Heart right ventricle (tissue), 16 donors: ENCODE measurements at regions not wholly inside any gene's neighbourhood (a gene's known extent, or its start where the extent isn't known, plus 50 kb on each side); places are given as distances from the start of the nearest gene placed in this dataset.

Experiments used
- ATAC-seq, 8 donors: fragments of 200-7000 bp; cut with Tn5 transposase; one replicate each; pipeline ENCODE4 v1.9.1; 2020; ENCODE audit warnings: mild to moderate bottlenecking in 8 of 8, moderate library complexity in 8 of 8, moderate number of reproducible peaks in 1 of 8
- DNase-seq, 2 donors: peaks; one replicate each; pipeline ENCODE4 v3.0.0-alpha.2; 2020
- H3K27ac ChIP-seq, 10 donors: fragments of 200-600 bp; sonication (generic) in 2 of 10; one replicate each; pipeline versions ENCODE4 v1.5.0 to v1.8.0; 2020 to 2022; ENCODE audit warnings: mild to moderate bottlenecking in 3 of 10
- H3K27me3 ChIP-seq, 7 donors: fragments of 200-600 bp; one replicate each; pipeline ENCODE4 v1.8.0; 2021 to 2022; ENCODE audit warnings: mild to moderate bottlenecking in 2 of 7
- H3K36me3 ChIP-seq, 9 donors: fragments of 200-600 bp; sonication (generic) in 1 of 9; one replicate each; pipeline versions ENCODE4 v1.5.0 to v1.8.0; 2020 to 2022; ENCODE audit warnings: mild to moderate bottlenecking in 2 of 9
- H3K4me1 ChIP-seq, 9 donors: fragments of 200-600 bp; sonication (generic) in 1 of 9; one replicate each; pipeline versions ENCODE4 v1.5.0 to v1.8.0; 2020 to 2022; ENCODE audit warnings: mild to moderate bottlenecking in 4 of 9
- H3K4me3 ChIP-seq, 10 donors: fragments of 200-600 bp; sonication (generic) in 2 of 10; one replicate each; pipeline versions ENCODE4 v1.5.0 to v1.8.0; 2020 to 2022; ENCODE audit warnings: mild to moderate bottlenecking in 7 of 10, moderate library complexity in 2 of 10
- H3K9me3 ChIP-seq, 11 donors: fragments of 200-600 bp in 10 of 11; sonication (generic) in 2 of 11; one replicate each; pipeline versions ENCODE4 v1.5.0 to v1.8.0; 2013 to 2022; ENCODE audit warnings: mild to moderate bottlenecking in 2 of 11, control low read depth in 1 of 11, moderate library complexity in 1 of 11
- WGBS, 2 donors: extraction: QIAGEN DNeasy Blood & Tissue Kit; methylation state at CpG; one replicate each; pipeline ENCODE4 v1.1.7; 2013; ENCODE audit warnings: inconsistent platforms in 1 of 2; 5-methylcytosine and 5-hydroxymethylcytosine counted together
- intact Hi-C, 10 donors: fragments of 100-400 bp; cut with DNase I; formaldehyde crosslinking; loops; one replicate each; pipeline versions ENCODE4 v1.11.1 to v1.14.2; 2022
- TF ChIP-seq, protein P1 (sequence below), 9 donors: fragments of 200-600 bp; sonication (generic) in 2 of 9; IDR thresholded peaks; one replicate each; pipeline versions ENCODE4 v1.5.0 to v1.8.0; 2021 to 2022; ENCODE audit warnings: antibody characterized with exemption in 9 of 9, mild to moderate bottlenecking in 5 of 9, moderate library complexity in 1 of 9
- donor health status: Arrhythmogenic right ventricular cardiomyopathy.
- donor health status: ischemic (EF 13 %, LVEDD 7.1; RV severe dilation, severe dysfunction).
- donor health status: healthy with polysubstance abuse.
- donor health status: DM: no; HTN: yes; CAD: no.
- donor health status: DM: no; HTN: no; CAD: no.
- donor health status: ischemic (EF 25% LVEDD 6.9; RV normal size, moderate dysfunction).
- donor health status: ischemic (EF 25% LVEDD 5.7; RV mildly dilated, moderate dysfunction).
- donor health status: healthy.
- donor health status: DM: yes; HTN: yes; CAD: no.
- donor health status: Ischemic cardiomyopathy.
- donor health status: ischemic (EF 35%, LVEDD 5.7; RV mildly dilated, moderate dysfunction).
- donor health status: nonischemic (EF 11% LVEDD 7.7; RV severe dilation, severe dysfunction).
- donor health status: DM: yes; HTN: yes; CAD: no.
- donor health status: PGD.
- donor health status: ischemic (EF 29% LVEDD 5.4; RV normal size, mild dysfunction).
- donor health status: nonischemic (EF 23%, LVEDD 6.1; RV moderate dilation, normal function).

DNA sequence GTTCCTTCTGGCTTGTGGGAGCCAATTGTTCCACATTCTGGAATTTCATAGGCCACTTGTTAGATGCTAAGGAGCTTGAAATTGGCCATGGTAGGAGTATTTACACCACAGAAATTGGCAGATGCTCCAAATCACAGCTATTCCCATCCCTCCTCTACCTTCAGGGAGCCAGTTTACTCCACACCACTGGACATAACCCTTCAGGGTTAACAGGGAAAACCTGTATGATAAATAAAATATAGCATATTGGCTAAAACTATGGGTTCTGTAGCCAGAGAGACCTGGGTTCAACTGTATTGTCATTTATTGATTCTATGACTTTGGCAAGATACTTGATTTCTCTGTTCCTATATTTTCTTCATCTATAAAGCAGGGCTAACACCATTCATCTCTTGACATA is 384.2 kb upstream of the PROK2 start:
- no peaks in the 10 kb centered on the region for H3K27me3 ChIP-seq
- H3K4me1 ChIP-seq = peaks cover 0 to 29% (median 12%) of the 10 kb centered on the region in 9 donors
- no peak overlapping the region for H3K27ac ChIP-seq
- TF ChIP-seq, protein P1, sequence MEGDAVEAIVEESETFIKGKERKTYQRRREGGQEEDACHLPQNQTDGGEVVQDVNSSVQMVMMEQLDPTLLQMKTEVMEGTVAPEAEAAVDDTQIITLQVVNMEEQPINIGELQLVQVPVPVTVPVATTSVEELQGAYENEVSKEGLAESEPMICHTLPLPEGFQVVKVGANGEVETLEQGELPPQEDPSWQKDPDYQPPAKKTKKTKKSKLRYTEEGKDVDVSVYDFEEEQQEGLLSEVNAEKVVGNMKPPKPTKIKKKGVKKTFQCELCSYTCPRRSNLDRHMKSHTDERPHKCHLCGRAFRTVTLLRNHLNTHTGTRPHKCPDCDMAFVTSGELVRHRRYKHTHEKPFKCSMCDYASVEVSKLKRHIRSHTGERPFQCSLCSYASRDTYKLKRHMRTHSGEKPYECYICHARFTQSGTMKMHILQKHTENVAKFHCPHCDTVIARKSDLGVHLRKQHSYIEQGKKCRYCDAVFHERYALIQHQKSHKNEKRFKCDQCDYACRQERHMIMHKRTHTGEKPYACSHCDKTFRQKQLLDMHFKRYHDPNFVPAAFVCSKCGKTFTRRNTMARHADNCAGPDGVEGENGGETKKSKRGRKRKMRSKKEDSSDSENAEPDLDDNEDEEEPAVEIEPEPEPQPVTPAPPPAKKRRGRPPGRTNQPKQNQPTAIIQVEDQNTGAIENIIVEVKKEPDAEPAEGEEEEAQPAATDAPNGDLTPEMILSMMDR (IDR thresholded peaks at IDR 0.05) = no peak
- H3K36me3 ChIP-seq = no peaks in the 10 kb centered on the region
- ATAC-seq (no peak), DNase-seq (no peak)
- intact Hi-C loops = no loop called here
- H3K4me3 ChIP-seq = no peak overlapping the region
- peaks cover 0 to 11% (median 0%) of the 10 kb centered on the region in 11 donors for H3K9me3 ChIP-seq

DNA sequence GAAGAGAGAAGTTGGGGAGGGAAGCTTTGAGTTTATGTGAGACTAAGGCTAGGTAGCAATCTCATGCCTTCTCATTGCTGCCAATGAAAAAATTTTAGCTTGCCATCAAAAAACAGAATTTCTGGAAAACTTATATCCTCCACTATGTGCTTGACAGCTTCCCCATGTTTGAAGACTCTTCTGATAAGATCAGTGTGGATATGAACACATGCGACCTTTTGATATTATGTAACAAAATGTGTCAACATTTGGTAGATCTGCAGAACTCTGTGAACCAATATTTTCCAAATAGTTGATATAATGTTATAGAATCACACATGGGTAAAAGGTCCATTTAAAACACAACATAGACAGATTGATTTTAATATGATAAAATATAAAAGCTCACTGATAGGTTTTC is 380.9 kb upstream of the PROK2 start:
- TF ChIP-seq, protein P1 (IDR thresholded peaks at IDR 0.05) = no peak
- H3K9me3 ChIP-seq = peaks cover 0 to 11% (median 0%) of the 10 kb centered on the region in 11 donors
- H3K4me3 ChIP-seq = no peak overlapping the region
- ATAC-seq (no peak), DNase-seq (no peak)
- H3K27me3 ChIP-seq = peaks cover 0 to 4% (median 0%) of the 10 kb centered on the region in 7 donors
- no peak overlapping the region for H3K27ac ChIP-seq
- intact Hi-C loops = no loop called here
- WGBS, 2 donors = 86 to 95% methylated on average over 1 of the region's 1 CpG
- H3K36me3 ChIP-seq = no peaks in the 10 kb centered on the region
- H3K4me1 ChIP-seq = peaks cover 0 to 8% (median 0%) of the 10 kb centered on the region in 9 donors

DNA sequence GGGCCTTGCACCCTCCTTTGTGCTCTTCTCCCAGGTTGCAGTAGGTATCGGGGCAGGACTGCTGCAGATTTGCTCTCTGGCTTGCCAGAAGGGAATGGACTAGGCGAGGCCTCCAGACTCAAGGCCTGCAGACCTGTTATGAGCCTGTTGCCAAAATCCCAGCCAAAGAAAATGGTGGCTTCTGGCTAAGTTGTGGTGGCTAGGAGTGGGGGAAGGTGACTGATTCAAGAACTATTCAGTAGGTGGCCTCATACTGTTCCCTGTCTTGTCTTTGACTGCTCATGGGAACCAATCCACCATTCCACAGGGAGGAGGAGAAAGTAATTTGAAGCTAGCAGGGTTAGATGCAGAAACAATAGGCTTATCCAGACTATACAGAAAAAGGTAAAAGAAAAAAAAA is 380.4 kb upstream of the PROK2 start:
- ATAC-seq = no peak
- TF ChIP-seq, protein P1 (IDR thresholded peaks at IDR 0.05) = no peak
- Histone ChIP-seq H3K4me1 (peaks cover 0 to 8% (median 0%) of the 10 kb centered on the region in 9 donors), H3K27ac (no peak overlapping the region), H3K9me3 (peaks cover 0 to 11% (median 0%) of the 10 kb centered on the region in 11 donors), H3K4me3 (no peak overlapping the region), H3K27me3 (peaks cover 0 to 4% (median 0%) of the 10 kb centered on the region in 7 donors), H3K36me3 (no peaks in the 10 kb centered on the region)
- WGBS, 2 donors = 98 to 100% methylated on average over 2 of the region's 2 CpGs
- intact Hi-C loops = no loop called here
- DNase-seq = no peak

DNA sequence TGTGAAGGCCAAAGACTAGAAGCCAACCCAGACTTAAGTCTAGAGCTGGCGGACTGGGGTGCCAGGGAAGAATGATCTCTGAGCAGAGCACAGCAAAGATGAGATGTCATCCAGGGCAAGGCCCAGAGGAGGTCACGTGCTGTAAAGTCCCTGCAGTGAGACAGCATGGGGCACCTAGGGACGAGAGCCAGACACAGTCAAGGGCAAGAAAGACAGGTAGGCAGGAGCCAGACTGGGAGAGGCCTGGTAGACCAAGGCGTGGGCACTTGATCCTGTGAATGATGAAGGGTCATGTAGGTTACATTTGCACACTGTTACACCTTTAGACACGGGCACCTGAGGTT is 379.7 kb upstream of the PROK2 start:
- ATAC-seq (no peak), DNase-seq (no peak)
- peaks cover 0 to 4% (median 0%) of the 10 kb centered on the region in 7 donors for H3K27me3 ChIP-seq
- 93 to 94% methylated on average over 5 of the region's 5 CpGs for WGBS, 2 donors
- TF ChIP-seq, protein P1 (IDR thresholded peaks at IDR 0.05) = no peak
- H3K4me1 ChIP-seq = peaks cover 0 to 8% (median 0%) of the 10 kb centered on the region in 9 donors
- intact Hi-C loops = no loop called here
- H3K36me3 ChIP-seq = no peaks in the 10 kb centered on the region
- H3K27ac ChIP-seq = no peak overlapping the region
- no peak overlapping the region for H3K4me3 ChIP-seq
- peaks cover 0 to 11% (median 0%) of the 10 kb centered on the region in 11 donors for H3K9me3 ChIP-seq
